ENCODE measurements at regions not wholly inside any gene's neighbourhood (a gene's known extent, or its start where the extent isn't known, plus 50 kb on each side); places are given as distances from the start of the nearest gene placed in this dataset.

DNA sequence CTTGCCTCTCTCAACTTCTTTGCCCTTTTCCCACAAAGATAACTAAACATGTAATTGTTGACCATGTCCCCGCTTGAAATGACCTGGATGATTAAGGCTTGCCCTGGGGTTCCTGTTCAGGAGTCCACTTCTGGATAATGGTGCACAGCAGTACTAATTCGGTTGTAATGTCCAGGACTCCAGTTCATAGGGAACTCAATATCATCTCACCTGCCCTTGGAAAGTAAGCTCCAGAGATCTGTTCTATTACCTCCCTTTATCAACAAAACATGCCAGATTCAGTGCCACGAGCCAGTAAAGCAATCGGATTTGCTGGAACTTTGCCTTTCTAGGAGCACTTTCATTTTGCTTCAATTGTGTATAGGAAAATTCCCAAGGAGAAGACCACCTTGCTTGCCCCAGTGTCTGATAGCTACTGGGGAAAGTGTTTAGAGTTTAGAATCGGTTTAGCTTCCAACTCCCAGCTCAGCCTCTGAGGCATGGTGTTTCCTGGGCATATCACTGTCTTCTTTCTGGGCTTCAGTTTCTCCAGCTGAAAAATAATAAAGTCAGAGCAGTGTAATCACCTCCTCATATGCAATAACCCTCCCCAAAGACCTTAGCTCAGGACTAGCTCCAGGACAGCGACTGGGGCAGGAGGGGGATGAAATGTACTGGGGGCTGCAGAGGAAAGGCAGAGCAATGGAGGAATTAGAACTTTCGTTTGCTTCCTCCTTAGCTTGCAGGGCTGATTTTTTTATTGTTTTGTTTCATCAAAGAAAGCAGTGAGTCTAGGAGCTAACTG lies 162.6 kb upstream of the CYRIA start:
- Histone ChIP-seq H3K27me3 (peaks cover 0 to 7% (median 0%) of the 10 kb centered on the region in 4 donors), H3K27ac (no peak overlapping the region), H3K4me1 (no peaks in the 10 kb centered on the region), H3K36me3 (no peaks in the 10 kb centered on the region), H3K9me3 (no peaks in the 10 kb centered on the region), H3K4me3 (no peak overlapping the region)
- 49 to 54% methylated on average over 7 of the region's 7 CpGs for WGBS, 2 donors
- intact Hi-C loops (cut with DNase I), result no loop called here
- no peak for DNase-seq
- TF ChIP-seq POLR2A (IDR thresholded peaks at IDR 0.05), result no peak
- no peak for TF ChIP-seq CTCF (IDR thresholded peaks at IDR 0.05)

- WGBS, 2 donors, result 32 to 38% methylated on average over 1 of the region's 1 CpG
- no peak for DNase-seq
Measured at GRCh38 chr2:16824472-16824871, 158.8 kb upstream of the CYRIA start.

GRCh38 chr2:16821692-16822091 lies 156.1 kb upstream of the CYRIA start:
- Histone ChIP-seq H3K9me3 (no peaks in the 10 kb centered on the region), H3K27me3 (no peaks in the 10 kb centered on the region), H3K36me3 (no peaks in the 10 kb centered on the region), H3K4me3 (no peak overlapping the region), H3K4me1 (no peaks in the 10 kb centered on the region), H3K27ac (no peak overlapping the region)
- intact Hi-C loops (cut with DNase I), result no loop called here
- TF ChIP-seq CTCF (IDR thresholded peaks at IDR 0.05) (no peak), POLR2A (IDR thresholded peaks at IDR 0.05) (no peak)
- no peak for DNase-seq
- WGBS, 2 donors, result 63 to 76% methylated on average over 2 of the region's 2 CpGs

More at GRCh38 chr2:16824472-16824871, 158.8 kb upstream of the CYRIA start:
- Histone ChIP-seq H3K36me3 (no peaks in the 10 kb centered on the region), H3K4me1 (no peaks in the 10 kb centered on the region), H3K27me3 (peaks cover 0 to 7% (median 0%) of the 10 kb centered on the region in 4 donors), H3K27ac (no peak overlapping the region), H3K9me3 (no peaks in the 10 kb centered on the region), H3K4me3 (no peak overlapping the region)
- intact Hi-C loops (cut with DNase I), result no loop called here
- TF ChIP-seq CTCF (IDR thresholded peaks at IDR 0.05) (no peak), POLR2A (IDR thresholded peaks at IDR 0.05) (no peak)

DNA sequence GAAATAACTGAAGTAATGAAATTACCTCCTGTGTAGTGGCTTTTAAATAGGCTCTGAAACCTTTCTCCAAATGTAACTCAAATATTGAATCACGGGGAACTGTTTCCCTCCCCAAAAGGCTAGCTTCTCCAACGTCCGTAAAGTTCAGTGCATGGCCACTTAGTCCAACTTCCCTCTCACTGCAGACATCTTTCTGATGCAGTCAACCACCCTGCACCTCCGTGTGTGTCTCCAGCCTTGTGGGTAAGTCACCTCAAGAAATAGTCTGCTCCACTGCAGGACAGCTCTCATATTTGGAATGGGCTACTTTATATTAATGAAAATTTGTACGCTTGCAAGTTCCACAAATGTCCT lies 152.5 kb upstream of the CYRIA start:
- Histone ChIP-seq H3K36me3 (no peaks in the 10 kb centered on the region), H3K9me3 (no peaks in the 10 kb centered on the region), H3K27me3 (no peaks in the 10 kb centered on the region), H3K4me1 (no peaks in the 10 kb centered on the region), H3K4me3 (no peak overlapping the region), H3K27ac (no peak overlapping the region)
- 73 to 74% methylated on average over 5 of the region's 5 CpGs for WGBS, 2 donors
- intact Hi-C loops (cut with DNase I), result no loop called here
- no peak for DNase-seq
- TF ChIP-seq CTCF (IDR thresholded peaks at IDR 0.05) (no peak), POLR2A (IDR thresholded peaks at IDR 0.05) (no peak)

DNA sequence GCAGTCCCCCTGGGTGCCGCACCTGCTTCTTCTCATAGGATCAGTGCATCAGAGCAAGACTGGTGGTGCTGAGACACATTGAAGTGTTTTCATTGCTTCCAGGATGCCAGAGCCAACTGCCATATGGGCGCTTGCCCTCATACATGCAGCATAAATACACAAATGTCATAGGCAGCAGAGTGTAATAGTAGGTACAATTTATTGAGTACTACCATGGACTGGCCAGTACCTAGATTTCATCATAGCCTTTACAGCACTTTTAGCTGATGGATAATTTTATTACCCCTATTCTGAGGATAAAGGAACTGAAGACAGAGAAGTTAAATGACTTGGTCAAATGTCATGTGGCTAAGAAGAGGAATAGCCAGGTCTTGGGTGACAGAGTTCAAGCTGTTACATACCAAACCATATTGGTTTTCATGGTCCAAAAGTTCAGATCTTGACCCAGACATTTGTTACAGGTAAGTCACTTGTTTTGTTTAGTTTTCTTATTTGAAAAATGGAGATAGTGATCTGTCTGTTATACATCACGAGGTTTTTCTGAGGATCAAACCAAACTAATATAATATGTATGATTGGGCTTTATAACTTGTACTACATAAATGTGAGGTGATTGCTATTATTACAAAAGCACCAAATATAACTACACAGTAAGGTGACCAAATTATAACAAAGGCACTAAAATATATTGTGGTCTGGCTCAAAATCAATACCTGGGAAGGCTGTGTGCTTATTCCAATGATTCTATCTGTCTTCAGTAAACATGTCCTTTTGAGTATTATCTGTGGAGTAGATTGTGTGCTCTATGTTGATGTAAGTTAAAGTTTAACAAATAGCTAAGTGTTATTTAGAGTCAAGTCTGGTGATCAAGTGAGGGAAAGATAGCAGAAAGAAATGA lies 151.9 kb upstream of the CYRIA start:
- no peak overlapping the region for H3K4me3 ChIP-seq
- no peaks in the 10 kb centered on the region for H3K27me3 ChIP-seq
- H3K4me1 ChIP-seq, result no peaks in the 10 kb centered on the region
- no peak overlapping the region for H3K27ac ChIP-seq
- 69 to 74% methylated on average over 3 of the region's 3 CpGs for WGBS, 2 donors
- intact Hi-C loops (cut with DNase I), result no loop called here
- no peaks in the 10 kb centered on the region for H3K9me3 ChIP-seq
- DNase-seq, result no peak
- no peaks in the 10 kb centered on the region for H3K36me3 ChIP-seq
- TF ChIP-seq CTCF (IDR thresholded peaks at IDR 0.05), result no peak
- no peak for TF ChIP-seq POLR2A (IDR thresholded peaks at IDR 0.05)

Measured in esophagus squamous epithelium (tissue), 5 donors.